ENCODE measurements at regions not wholly inside any gene's neighbourhood (a gene's known extent, or its start where the extent isn't known, plus 50 kb on each side); places are given as distances from the start of the nearest gene placed in this dataset.
A peak's percentile ranks its signal among the peaks of the same experiment; 100 is the strongest.

- DNase-seq (ENCODE audit: low read depth) = no peak
These were observed 83.2 kb upstream of the DNAH14 start for GRCh38 chr1:224846119-224846907.

GRCh38 chr1:224850446-224850845 is 79.0 kb upstream of the DNAH14 start:
- no peak for DNase-seq (ENCODE audit: low read depth)

- DNase-seq (ENCODE audit: low read depth) = peak; percentile 51
These were observed 78.1 kb upstream of the DNAH14 start for GRCh38 chr1:224851210-224851847.

GRCh38 chr1:224851848-224852261 is 77.6 kb upstream of the DNAH14 start:
- no peak for DNase-seq (ENCODE audit: low read depth)

GRCh38 chr1:224852901-224853568 is 76.4 kb upstream of the DNAH14 start:
- DNase-seq (ENCODE audit: low read depth) = peak; percentile 45

- DNase-seq (ENCODE audit: low read depth) = no peak
These were observed 72.5 kb upstream of the DNAH14 start for GRCh38 chr1:224856973-224857372.

GRCh38 chr1:224859651-224860050 is 69.8 kb upstream of the DNAH14 start:
- no peak for DNase-seq (ENCODE audit: low read depth)

GRCh38 chr1:224860488-224861338 is 68.8 kb upstream of the DNAH14 start:
- DNase-seq (ENCODE audit: low read depth) = no peak

- no peak for DNase-seq (ENCODE audit: low read depth)
These were observed 68.1 kb upstream of the DNAH14 start for GRCh38 chr1:224861339-224861716.

- no peak for DNase-seq (ENCODE audit: low read depth)
These were observed 66.0 kb upstream of the DNAH14 start for GRCh38 chr1:224863486-224863885.

GRCh38 chr1:224864006-224864405 is 65.5 kb upstream of the DNAH14 start:
- DNase-seq (ENCODE audit: low read depth) = no peak

GRCh38 chr1:224865510-224865909 is 64.0 kb upstream of the DNAH14 start:
- DNase-seq (ENCODE audit: low read depth) = no peak

- no peak for DNase-seq (ENCODE audit: low read depth)
These were observed 62.5 kb upstream of the DNAH14 start for GRCh38 chr1:224866940-224867339.

- DNase-seq (ENCODE audit: low read depth) = peak; percentile 17
These were observed 61.8 kb upstream of the DNAH14 start for GRCh38 chr1:224867715-224868114.

GRCh38 chr1:224872832-224873433 is 56.5 kb upstream of the DNAH14 start:
- DNase-seq (ENCODE audit: low read depth) = no peak

GRCh38 chr1:224873434-224874369 is 55.8 kb upstream of the DNAH14 start:
- DNase-seq (ENCODE audit: low read depth) = peak; percentile 50

GRCh38 chr1:224874775-224875174 is 54.7 kb upstream of the DNAH14 start:
- no peak for DNase-seq (ENCODE audit: low read depth)

GRCh38 chr1:224879162-224879803 is 50.2 kb upstream of the DNAH14 start:
- peak; percentile 42 for DNase-seq (ENCODE audit: low read depth)
